IPS-18c (cell line): ENCODE measurements at regions not wholly inside any gene's neighbourhood (a gene's known extent, or its start where the extent isn't known, plus 50 kb on each side); places are given as distances from the start of the nearest gene placed in this dataset.
"Not testable (repeated sequence)": the region's sequence is repeated elsewhere in the genome, so short reads cannot be mapped to it uniquely, and the experiment has no call there.

Experiments used
- H3K4me3 ChIP-seq: 2 replicates; pipeline ENCODE4 v1.7.0; 2013; ENCODE audit warnings: low read depth, mild to moderate bottlenecking, low read length, moderate library complexity; ENCODE audit not compliant: insufficient read depth
- H3K9me3 ChIP-seq: one replicate; pipeline ENCODE4 v1.6.1; 2013; ENCODE audit warnings: mild to moderate bottlenecking, low read length, moderate library complexity; ENCODE audit not compliant: control insufficient read depth, insufficient read depth

DNA sequence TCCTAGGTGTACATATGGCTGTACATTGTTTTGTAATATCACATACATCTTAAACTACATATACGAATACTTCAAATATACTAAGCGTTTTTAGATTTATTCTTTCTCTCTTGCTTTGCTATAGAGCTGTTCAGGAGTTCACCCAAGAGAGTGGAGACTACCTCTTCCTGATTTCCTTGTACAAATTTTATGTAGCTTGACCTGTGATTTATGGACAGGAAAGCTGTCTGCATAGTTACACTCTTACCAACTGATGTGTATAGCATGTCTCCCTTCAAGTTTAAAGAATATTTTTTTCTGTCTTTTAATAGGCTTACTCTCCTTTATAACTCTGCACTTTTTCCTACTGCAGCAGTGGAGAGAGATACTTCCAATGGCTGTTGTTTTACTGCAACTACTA is 428.7 kb downstream of the NDFIP2 start:
- H3K9me3 ChIP-seq, result no peaks in the 10 kb centered on the region

GRCh38 chr13:79908381-79908780 is 427.4 kb downstream of the NDFIP2 start:
- H3K9me3 ChIP-seq, result no peaks in the 10 kb centered on the region

More for the DNA sequence above, 428.7 kb downstream of the NDFIP2 start:
- no peak overlapping the region for H3K4me3 ChIP-seq

DNA sequence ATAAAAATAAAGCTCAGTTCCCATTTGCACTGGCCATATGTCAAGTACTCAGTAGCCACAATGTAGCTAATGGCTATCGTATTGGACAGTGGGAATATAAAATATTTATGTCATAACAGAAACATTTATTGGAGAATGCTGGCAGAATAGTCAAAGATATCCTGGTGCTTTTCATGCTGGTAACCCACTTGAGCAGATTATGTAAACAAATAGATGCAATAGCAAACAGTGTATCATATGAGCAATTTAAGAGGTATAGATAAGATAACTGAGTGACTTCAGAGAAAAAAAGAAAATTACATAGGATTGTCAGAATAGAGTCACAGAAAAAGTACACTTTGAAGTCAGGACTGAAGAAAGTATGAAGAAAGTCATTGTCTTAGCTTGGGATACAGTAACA is 426.6 kb downstream of the NDFIP2 start:
- H3K4me3 ChIP-seq, result no peak overlapping the region

More at GRCh38 chr13:79908381-79908780, 427.4 kb downstream of the NDFIP2 start:
- no peak overlapping the region for H3K4me3 ChIP-seq

DNA sequence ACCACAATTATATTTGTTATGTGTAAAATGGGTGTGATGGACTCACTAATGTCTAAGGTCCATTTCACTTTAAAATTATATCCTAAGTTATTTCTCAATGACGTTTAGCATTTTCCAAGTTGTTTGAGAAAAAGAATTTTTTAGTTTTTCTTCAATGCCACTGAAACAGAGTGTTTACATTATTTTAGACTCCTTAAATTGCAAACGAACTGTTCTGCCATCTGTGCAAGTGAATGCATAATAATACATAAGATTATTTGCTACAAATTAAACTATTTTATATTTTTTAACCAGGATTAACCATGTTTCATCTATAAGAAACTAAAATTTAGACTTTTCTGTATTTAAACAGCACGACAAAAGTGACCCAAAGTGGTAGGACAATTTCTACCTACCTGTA is 425.4 kb downstream of the NDFIP2 start:
- no peaks in the 10 kb centered on the region for H3K9me3 ChIP-seq

More for the DNA sequence above, 426.6 kb downstream of the NDFIP2 start:
- H3K9me3 ChIP-seq, result no peaks in the 10 kb centered on the region

GRCh38 chr13:79905018-79905417 is 424.1 kb downstream of the NDFIP2 start:
- no peaks in the 10 kb centered on the region for H3K9me3 ChIP-seq
- H3K4me3 ChIP-seq, result no peak overlapping the region

More for the DNA sequence above, 425.4 kb downstream of the NDFIP2 start:
- H3K4me3 ChIP-seq, result no peak overlapping the region

GRCh38 chr13:79904581-79904980 is 423.6 kb downstream of the NDFIP2 start:
- Histone ChIP-seq H3K9me3 (no peaks in the 10 kb centered on the region), H3K4me3 (no peak overlapping the region)

GRCh38 chr13:79901336-79901735 is 420.4 kb downstream of the NDFIP2 start:
- Histone ChIP-seq H3K4me3 (no peak overlapping the region), H3K9me3 (no peaks in the 10 kb centered on the region)

DNA sequence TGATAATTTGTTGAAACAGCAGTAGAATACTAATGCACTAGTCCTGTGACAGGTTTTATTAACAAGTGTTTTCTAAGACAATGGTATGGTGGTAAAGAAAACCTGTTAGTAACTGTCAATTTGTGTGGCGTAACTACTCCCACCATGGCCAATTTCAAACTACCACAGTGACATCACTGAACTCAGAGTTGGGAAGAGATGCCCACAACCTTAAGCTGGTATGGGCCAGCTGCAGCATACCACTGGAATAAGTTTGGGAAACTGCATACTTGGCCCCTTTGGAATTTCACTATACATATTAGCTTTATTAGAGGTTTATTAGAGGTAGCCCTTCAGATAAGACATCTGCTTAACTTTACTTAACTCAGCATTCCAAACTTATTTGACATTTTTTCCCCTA is 419.4 kb downstream of the NDFIP2 start:
- H3K4me3 ChIP-seq, result no peak overlapping the region
- no peaks in the 10 kb centered on the region for H3K9me3 ChIP-seq

DNA sequence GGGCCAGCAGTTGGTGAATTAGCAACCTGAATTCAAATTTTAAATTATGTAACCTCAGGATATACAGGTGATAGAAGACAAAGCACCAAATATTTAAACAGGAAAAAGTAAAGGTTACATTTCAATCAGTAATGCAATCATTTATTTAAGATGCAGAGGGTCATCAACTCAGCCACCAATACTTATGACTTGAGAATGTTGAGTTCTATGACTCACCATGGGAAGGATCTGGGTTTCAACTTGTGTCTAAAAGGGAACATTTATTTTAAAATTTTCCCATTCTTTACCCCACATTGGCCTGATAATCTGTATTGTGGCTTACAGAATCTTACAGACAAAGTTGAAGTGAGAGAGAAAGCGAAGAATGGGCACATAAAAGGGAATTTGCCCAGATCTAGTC is 418.0 kb downstream of the NDFIP2 start:
- Histone ChIP-seq H3K4me3 (no peak overlapping the region), H3K9me3 (no peaks in the 10 kb centered on the region)

DNA sequence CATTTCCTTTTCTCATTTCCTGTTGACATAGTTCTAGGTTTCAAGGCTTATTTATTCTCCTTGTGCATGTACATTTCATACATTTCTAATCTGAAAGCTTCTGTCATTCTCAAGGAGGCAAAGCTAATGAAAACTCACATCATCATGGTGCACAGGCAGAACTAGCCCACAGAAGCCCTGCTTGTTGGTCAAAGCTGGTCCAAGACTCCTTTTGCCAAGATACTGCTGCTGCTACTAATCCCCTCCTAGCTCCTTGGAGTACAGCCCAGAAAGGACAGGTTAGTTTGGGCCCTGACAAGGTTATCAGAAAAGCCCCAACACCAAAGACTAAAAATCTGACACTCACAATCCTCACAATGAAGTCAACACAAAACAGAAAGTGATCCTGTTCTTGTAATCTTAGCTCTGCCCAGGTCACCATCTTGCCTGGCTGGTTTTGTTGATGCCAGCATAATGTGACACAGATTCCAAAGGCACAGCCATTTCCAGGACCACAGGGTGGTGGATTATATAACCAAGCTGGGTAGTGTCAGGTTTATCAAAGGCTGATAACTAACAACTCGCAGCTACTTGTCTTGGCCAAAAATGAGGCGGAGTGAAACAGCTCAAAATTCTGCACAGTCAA is 417.4 kb downstream of the NDFIP2 start:
- H3K4me3 ChIP-seq, result no peak overlapping the region
- H3K9me3 ChIP-seq, result no peaks in the 10 kb centered on the region

DNA sequence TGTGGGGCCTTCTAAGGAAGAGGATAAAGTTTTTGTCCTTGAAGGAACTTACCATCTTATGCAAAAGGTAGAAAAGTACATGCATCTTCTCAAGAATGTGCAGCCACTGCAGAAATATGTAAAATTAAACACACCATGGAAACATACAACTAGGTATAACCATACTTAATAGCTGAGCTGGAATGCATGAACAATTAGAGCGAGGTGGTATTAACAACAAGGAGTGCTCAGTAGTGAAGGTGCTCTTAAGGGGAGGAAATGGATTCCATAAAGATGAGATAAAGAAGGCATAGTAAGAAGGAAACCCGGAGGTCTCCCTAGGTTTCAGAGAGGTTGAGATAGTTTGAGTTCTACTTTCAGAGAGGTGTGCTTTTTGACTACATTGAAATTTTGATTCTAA is 415.9 kb downstream of the NDFIP2 start:
- H3K4me3 ChIP-seq, result no peak overlapping the region
- no peaks in the 10 kb centered on the region for H3K9me3 ChIP-seq

DNA sequence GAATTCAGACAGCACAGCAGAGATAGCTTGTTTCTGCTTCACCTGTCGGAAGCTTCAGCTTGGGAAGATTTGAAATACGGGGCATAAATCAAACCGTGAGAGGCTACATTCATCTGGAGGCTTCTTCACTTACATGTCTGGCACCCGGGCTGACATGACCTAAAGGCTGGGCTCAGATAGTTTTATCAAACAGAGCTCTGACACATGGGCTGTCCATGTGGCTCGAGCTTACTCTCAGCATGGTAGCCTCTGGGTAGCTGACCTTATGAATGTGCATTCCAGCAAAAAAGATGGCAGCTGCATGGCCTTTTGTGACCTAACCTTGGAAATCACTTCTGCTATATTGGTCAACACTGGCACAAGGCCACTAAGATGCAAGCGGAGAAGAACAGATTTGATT is 414.5 kb downstream of the NDFIP2 start:
- no peaks in the 10 kb centered on the region for H3K9me3 ChIP-seq
- no peak overlapping the region for H3K4me3 ChIP-seq

DNA sequence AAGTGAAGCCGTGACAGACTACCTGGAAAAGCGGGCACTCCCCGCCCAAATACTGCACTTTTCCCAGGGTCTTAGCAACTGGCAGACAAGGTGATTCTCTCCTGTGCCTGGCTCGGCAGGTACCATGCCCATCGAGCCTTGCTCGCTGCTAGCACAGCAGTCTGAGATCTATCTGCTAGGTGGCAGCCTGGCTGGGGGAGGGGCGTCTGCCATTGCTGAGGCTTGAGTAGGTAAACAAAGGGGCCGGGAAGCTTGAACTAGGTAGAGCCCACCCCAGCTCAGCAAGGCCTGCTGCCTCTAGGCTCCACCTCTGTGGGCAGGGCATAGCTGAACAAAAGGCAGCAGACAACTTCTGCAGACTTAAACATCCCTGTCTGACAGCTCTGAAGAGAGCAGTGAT is 406.3 kb downstream of the NDFIP2 start:
- H3K9me3 ChIP-seq, H3K4me3 ChIP-seq: not testable (repeated sequence)

GRCh38 chr13:79886601-79887000 is 405.6 kb downstream of the NDFIP2 start:
- peaks cover 4% of the 10 kb centered on the region for H3K9me3 ChIP-seq
- H3K4me3 ChIP-seq, result no peak overlapping the region

DNA sequence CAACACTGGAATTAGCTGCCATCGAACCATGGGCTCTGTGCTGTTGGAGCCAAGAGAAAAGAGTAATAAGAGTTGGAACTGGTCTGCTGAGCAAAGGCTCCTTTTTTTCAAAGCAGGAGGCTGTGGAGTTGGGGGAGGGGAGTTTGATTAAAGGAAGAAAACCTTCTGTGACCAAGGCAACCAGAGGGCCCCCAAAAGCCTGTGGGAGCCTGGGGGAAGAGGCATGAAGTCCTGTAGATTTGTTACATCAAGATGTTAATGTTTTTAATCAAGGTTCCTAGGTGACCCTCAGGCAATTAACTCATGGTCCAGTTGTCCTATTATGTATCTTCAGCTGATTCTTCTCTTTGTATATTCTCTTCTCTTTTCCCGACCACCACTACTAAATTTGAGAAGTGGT is 403.9 kb downstream of the NDFIP2 start:
- peaks cover 4% of the 10 kb centered on the region for H3K9me3 ChIP-seq
- no peak overlapping the region for H3K4me3 ChIP-seq

- no peak overlapping the region for H3K4me3 ChIP-seq
- peaks cover 4% of the 10 kb centered on the region for H3K9me3 ChIP-seq
These were observed 402.3 kb downstream of the NDFIP2 start for GRCh38 chr13:79883216-79883615.

DNA sequence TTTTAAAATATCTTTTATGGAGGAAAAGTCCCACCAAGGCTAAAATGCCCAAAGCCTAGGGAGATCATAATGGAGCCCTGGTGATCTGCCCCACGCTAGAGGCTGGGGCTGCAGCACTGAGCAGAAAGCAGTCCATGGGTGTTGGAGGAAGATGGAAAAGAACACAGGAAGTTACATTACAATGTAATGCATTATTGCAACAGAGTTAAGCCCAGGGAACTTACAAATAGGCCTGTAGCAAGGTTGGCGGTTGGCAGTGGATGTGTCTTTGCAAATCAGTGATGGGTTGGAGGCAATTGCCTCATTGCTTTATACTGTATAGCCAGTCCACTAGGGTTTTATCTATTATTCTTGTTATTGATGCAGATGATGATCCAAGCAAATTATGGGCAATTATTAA is 399.9 kb downstream of the NDFIP2 start:
- Histone ChIP-seq H3K4me3 (no peak overlapping the region), H3K9me3 (peaks cover 4% of the 10 kb centered on the region)

GRCh38 chr13:79874396-79875360 is 393.7 kb downstream of the NDFIP2 start:
- H3K4me3 ChIP-seq, result no peak overlapping the region
- H3K9me3 ChIP-seq, result no peaks in the 10 kb centered on the region
